ENCODE measurements at regions not wholly inside any gene's neighbourhood (a gene's known extent, or its start where the extent isn't known, plus 50 kb on each side); places are given as distances from the start of the nearest gene placed in this dataset.

DNA sequence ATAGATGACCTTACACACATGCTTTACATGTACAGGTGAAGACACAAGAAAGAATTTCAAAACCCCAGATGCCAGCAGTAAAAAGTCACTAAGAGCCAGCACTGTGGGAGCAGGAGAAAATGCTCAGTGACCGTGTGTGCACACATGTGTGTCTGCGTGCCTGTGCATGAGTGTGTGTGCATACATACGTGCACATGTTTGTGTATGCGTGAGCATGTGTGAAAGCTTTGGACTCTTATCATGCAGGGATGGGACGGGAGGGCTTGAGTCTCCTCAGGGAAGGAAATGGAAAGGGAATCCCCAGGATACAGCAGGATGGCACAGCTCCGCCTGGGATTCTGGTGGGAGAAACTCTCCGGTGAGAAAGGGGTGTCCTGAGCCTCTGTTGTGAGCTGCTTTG lies 121.5 kb upstream of the B3GAT1 start:
- no TSS peak for BruUV-seq (replicated peaks)
- POLR2A ChIA-PET: interaction anchor here (0.7 kb wide), 1 partner anchor 340 kb away, joined by 3 read pairs; no protein-coding TSS in a partner anchor
- Mint-ChIP-seq H3K27ac (ENCODE audit: low read depth, unreplicated experiment) (no peak overlapping the region), H3K4me1 (ENCODE audit: insufficient read depth, unreplicated experiment) (no peaks in the 10 kb centered on the region), H3K27me3 (ENCODE audit: insufficient read depth, unreplicated experiment) (no peaks in the 10 kb centered on the region), H3K9me3 (ENCODE audit: unreplicated experiment) (peaks cover 23% of the 10 kb centered on the region), H3K4me3 (ENCODE audit: unreplicated experiment) (no peak overlapping the region), H3K36me3 (ENCODE audit: insufficient read depth, unreplicated experiment) (peaks cover 6% of the 10 kb centered on the region)
- DNase-seq (ENCODE audit: unreplicated experiment): no peak
- TF ChIP-seq, protein P1, sequence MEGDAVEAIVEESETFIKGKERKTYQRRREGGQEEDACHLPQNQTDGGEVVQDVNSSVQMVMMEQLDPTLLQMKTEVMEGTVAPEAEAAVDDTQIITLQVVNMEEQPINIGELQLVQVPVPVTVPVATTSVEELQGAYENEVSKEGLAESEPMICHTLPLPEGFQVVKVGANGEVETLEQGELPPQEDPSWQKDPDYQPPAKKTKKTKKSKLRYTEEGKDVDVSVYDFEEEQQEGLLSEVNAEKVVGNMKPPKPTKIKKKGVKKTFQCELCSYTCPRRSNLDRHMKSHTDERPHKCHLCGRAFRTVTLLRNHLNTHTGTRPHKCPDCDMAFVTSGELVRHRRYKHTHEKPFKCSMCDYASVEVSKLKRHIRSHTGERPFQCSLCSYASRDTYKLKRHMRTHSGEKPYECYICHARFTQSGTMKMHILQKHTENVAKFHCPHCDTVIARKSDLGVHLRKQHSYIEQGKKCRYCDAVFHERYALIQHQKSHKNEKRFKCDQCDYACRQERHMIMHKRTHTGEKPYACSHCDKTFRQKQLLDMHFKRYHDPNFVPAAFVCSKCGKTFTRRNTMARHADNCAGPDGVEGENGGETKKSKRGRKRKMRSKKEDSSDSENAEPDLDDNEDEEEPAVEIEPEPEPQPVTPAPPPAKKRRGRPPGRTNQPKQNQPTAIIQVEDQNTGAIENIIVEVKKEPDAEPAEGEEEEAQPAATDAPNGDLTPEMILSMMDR (IDR thresholded peaks at IDR 0.05; ENCODE audit: unreplicated experiment): no peak
- intact Hi-C loops (cut with micrococcal nuclease): no loop called here
- CTCF ChIA-PET: interaction anchor here (1.0 kb wide), 1 partner anchor 18 kb away, joined by 3 read pairs; no protein-coding TSS in a partner anchor

DNA sequence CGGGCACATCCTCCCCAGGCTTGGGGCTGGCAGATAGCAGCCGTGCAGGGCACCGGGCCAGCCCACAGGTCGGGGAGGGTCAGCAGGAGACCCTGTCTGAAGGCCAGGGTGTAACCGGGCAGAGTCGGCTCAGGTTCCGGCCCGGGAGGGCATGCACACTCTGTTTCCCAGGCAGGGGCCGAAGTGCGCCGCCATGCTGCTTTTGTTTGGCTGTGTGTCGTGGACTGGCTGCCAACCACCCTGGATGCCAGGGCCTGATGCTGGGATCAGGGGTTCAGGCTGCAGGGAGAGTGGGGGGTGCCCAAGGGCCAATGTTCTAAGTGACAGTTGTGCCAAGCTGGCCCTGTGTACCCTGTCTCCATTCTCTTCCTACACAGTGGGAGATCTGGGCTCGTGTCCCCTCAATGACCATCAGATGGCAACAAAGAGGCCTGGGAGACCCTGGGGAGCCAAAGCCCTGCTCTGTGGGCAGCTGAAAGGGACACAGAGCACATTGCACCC lies 120.9 kb upstream of the B3GAT1 start:
- POLR2A ChIA-PET: interaction anchor here (0.7 kb wide), 1 partner anchor 341 kb away, joined by 3 read pairs; no protein-coding TSS in a partner anchor
- Mint-ChIP-seq H3K9me3 (ENCODE audit: unreplicated experiment) (peaks cover 18% of the 10 kb centered on the region), H3K27me3 (ENCODE audit: insufficient read depth, unreplicated experiment) (no peaks in the 10 kb centered on the region), H3K4me3 (ENCODE audit: unreplicated experiment) (no peak overlapping the region), H3K36me3 (ENCODE audit: insufficient read depth, unreplicated experiment) (peaks cover 2% of the 10 kb centered on the region), H3K4me1 (ENCODE audit: insufficient read depth, unreplicated experiment) (no peaks in the 10 kb centered on the region), H3K27ac (ENCODE audit: low read depth, unreplicated experiment) (no peak overlapping the region)
- DNase-seq (ENCODE audit: unreplicated experiment): no peak
- TF ChIP-seq, protein P1 (IDR thresholded peaks at IDR 0.05; ENCODE audit: unreplicated experiment): no peak
- intact Hi-C loops (cut with micrococcal nuclease): no loop called here
- CTCF ChIA-PET: no interaction called here
- BruUV-seq (replicated peaks): no TSS peak

DNA sequence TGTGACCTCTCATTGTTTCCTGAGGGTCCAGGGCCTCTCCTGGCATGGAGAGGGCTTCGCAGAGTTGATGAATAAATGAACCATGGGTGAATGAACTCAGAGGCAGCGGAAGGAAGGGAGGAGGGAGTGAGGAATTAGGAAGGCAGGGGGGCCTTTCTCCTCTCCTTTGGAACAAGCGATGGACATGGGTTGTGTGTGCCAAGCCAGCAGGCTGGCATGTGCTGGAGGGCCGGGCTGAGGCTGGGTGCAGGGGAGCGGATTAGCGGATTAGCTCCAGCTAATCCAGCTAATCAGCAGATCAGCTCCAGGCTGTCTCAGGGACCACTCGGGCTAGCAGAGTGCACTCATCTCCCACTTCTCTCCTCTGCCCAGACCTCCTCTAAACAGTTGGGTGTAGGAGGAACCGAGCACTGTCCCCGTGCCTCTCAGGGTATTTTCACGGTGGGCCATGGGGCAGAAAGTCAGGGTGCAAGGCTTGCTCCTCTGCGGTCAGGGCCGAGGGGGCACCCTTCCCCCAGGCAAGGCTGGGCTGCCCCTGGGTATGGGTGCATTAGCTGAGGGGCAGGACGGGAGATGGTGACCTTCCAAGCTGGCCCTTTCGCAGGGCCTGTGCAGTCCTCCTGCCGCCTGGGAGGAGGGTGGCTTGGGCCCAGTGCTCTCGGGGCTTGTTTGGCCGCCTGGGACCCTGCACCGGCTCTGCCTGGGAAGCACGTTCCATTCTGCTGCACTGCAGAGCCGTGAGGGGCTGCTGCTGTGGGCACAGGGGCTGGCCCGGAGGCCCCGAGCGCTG lies 120.3 kb upstream of the B3GAT1 start:
- ChIA-PET CTCF (no interaction called here), POLR2A (no interaction called here)
- DNase-seq (ENCODE audit: unreplicated experiment): no peak
- peaks cover 17% of the 10 kb centered on the region for H3K9me3 Mint-ChIP-seq (ENCODE audit: unreplicated experiment)
- H3K4me3 Mint-ChIP-seq (ENCODE audit: unreplicated experiment): no peak overlapping the region
- H3K36me3 Mint-ChIP-seq (ENCODE audit: insufficient read depth, unreplicated experiment): no peaks in the 10 kb centered on the region
- TF ChIP-seq, protein P1 (IDR thresholded peaks at IDR 0.05; ENCODE audit: unreplicated experiment): no peak
- no peaks in the 10 kb centered on the region for H3K4me1 Mint-ChIP-seq (ENCODE audit: insufficient read depth, unreplicated experiment)
- no peak overlapping the region for H3K27ac Mint-ChIP-seq (ENCODE audit: low read depth, unreplicated experiment)
- no peaks in the 10 kb centered on the region for H3K27me3 Mint-ChIP-seq (ENCODE audit: insufficient read depth, unreplicated experiment)
- BruUV-seq (replicated peaks): no TSS peak
- intact Hi-C loops (cut with micrococcal nuclease): no loop called here

DNA sequence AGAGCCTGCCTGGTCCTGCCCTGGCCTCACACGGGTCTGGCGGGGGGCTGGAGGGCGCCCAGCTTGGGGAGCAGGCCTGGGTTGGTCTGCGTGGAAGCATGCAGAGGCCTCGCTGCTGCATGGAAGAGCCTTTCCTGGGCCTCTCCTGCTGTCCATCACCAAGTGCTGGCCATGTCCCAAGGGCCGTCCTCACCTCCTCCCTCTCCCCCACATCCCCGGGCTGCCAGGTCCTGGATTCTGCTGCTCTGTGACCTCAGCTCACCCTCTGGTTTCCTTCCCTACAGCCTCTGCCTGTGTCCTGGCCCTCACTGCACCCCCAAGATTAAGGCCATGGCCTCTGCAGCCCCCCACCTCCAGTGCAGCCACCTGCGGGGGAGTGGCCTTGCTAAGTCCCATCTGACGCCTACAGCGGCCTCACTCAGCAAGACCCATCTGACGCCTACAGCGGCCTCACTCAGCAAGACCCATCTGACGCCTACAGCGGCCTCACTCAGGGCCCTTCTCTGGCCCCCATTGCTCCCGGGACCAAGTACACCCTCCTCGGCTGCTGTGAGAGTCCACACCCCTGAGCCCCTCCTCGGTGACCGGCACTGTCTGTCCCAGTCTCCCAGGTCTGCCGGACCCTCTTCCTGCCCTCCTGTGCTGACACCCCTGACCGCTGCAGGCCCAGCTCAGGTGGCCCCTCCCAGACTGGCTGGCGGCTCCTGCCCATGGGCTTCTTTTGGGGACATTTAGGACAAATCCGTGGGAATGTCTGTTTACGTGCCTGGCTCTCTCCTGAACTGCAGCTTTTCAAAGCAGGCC lies 119.5 kb upstream of the B3GAT1 start:
- Mint-ChIP-seq H3K9me3 (ENCODE audit: unreplicated experiment) (peaks cover 22% of the 10 kb centered on the region), H3K4me1 (ENCODE audit: insufficient read depth, unreplicated experiment) (no peaks in the 10 kb centered on the region), H3K4me3 (ENCODE audit: unreplicated experiment) (no peak overlapping the region), H3K27ac (ENCODE audit: low read depth, unreplicated experiment) (no peak overlapping the region), H3K36me3 (ENCODE audit: insufficient read depth, unreplicated experiment) (no peaks in the 10 kb centered on the region), H3K27me3 (ENCODE audit: insufficient read depth, unreplicated experiment) (no peaks in the 10 kb centered on the region)
- ChIA-PET POLR2A (no interaction called here), CTCF (no interaction called here)
- TF ChIP-seq, protein P1 (IDR thresholded peaks at IDR 0.05; ENCODE audit: unreplicated experiment): no peak
- DNase-seq (ENCODE audit: unreplicated experiment): no peak
- intact Hi-C loops (cut with micrococcal nuclease): no loop called here
- no TSS peak for BruUV-seq (replicated peaks)

Data from MCF 10A (cell line).